HG03139 (cell line): ENCODE measurements at regions not wholly inside any gene's neighbourhood (a gene's known extent, or its start where the extent isn't known, plus 50 kb on each side); places are given as distances from the start of the nearest gene placed in this dataset.

ENCODE experiments used
- ATAC-seq: cut with Tn5 transposase; IDR thresholded peaks from one replicate; pipeline ENCODE4 v1.9.1; 2021; ENCODE audit not compliant: unreplicated experiment

- ATAC-seq = no peak
Observed at GRCh38 chr9:26191711-26192110, 513.5 kb upstream of the TUSC1 start.

DNA sequence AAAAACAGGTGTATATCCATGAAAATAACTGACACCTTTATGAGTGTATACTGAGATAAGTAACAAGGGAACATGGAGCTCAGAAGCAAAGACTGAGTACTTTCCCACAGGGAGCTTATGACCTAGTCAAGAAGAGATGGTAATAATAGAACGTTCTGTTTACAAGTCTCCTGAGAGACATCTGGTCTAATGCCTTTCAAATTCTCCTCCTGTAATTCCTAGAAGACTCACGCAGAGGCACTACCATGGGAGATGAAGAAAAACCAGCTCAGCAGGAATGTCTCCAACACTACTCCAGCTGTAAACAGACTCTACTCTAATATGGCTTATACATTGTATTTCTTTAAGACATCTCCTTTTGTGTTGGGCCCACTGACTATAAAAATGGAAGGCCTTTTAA is 503.6 kb upstream of the TUSC1 start:
- ATAC-seq = no peak

GRCh38 chr9:26176628-26177027 is 498.4 kb upstream of the TUSC1 start:
- no peak for ATAC-seq

- no peak for ATAC-seq
Observed at GRCh38 chr9:26175264-26175663, 497.0 kb upstream of the TUSC1 start.

GRCh38 chr9:26172301-26172700 is 494.1 kb upstream of the TUSC1 start:
- no peak for ATAC-seq

- ATAC-seq = no peak
Observed at GRCh38 chr9:26171691-26172090, 493.4 kb upstream of the TUSC1 start.

- ATAC-seq = no peak
Observed at GRCh38 chr9:26170190-26170589, 491.9 kb upstream of the TUSC1 start.

GRCh38 chr9:26169708-26170107 is 491.5 kb upstream of the TUSC1 start:
- ATAC-seq = no peak

DNA sequence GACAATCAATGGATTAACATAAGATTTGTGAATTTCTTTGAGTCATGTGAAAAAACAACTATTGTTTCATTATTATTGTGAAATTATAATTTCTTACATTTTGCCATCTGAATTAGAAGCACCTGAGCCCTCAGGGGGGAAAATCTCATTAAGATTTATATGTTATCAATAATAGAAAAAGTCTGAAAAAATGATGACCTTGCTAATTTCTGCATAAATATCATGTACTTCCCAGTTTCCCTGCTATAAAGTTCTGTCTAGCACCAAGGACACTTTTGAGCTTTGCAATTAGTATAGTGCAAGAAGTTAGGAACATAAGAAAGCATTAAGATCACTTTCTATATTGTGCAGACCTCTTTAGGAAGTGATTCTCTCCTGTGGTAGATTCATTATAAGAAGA is 488.3 kb upstream of the TUSC1 start:
- no peak for ATAC-seq

- no peak for ATAC-seq
Observed at GRCh38 chr9:26165426-26165825, 487.2 kb upstream of the TUSC1 start.

DNA sequence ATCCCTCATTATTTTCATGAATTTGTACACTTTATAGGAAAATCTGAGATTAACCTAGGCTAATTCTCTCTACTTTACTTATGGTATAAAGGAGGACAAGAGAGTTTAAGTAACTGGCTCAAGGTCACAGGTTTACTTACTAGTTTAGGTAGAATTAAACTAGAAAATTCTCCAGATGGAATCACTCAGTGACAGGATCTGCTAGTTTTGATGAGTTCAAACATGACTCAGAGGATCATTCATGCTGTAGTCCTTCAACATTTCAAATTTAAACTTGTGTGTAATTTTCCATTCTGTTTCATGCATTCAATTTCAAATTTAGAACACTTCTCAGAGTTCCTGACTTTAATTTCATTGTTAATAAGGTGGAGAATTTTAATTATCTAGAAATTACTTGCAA is 485.7 kb upstream of the TUSC1 start:
- ATAC-seq = no peak

DNA sequence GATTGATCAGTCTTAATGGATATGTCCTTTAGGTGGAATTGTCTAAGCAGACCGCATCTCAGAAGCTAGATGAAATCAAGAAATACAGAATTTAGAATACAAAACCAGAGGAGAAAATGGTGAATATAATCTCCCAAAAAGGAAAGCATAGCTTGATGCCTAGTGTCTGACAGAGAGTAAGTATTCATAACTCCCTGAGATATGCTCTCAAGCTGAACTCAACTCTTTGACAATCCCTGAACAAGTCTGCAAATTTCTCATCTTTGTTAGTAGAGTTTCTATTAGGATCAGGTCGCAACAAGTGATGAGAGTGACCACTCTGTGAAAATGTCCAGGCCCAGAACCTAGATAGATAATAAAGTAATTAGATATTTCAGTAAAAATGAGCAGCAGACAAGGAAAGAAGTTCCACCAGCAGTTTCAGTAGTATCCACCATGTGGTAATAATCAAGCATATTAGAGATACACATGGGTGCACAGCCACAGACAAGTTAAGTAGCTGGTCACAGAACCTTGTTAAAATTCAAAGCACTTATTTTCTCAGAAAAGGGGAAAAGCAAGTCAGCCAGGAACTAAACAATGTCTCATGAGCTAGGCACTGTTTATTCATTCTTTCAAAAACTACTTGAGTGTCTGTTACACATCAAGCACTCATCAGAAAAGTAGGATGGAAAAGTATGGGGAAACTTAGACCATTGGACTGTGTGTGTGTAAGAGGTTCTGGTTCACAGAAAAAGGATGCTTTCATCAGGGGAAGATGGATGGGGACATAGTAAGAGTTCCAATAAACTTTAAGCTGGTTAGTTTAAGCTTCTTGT is 481.5 kb upstream of the TUSC1 start:
- no peak for ATAC-seq

DNA sequence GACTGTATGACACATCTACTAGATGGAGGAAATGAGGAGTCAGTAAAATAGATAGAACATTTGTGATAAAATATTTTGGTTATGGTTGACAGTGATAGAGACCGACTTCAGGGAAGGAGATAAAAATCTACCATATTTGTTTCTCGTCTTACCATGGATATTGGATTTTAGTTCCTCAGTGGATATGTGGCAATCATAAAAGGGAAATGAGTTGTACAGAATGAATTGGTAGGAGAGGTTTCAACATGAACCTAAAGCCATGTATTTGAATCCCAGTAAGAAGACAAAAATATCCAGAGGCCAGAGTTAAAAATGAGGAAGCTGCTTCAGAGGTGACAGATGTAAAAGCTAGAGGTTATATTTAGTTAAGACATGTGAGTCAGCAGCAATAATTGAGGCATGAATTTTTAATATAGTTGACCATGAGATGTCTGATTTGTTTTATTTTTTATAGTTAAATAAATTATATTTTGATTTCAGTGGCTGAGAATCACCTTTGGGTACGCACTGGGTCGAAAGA is 480.4 kb upstream of the TUSC1 start:
- ATAC-seq = no peak

- ATAC-seq = no peak
Observed at GRCh38 chr9:26157411-26157810, 479.2 kb upstream of the TUSC1 start.

GRCh38 chr9:26152350-26152749 is 474.1 kb upstream of the TUSC1 start:
- no peak for ATAC-seq

DNA sequence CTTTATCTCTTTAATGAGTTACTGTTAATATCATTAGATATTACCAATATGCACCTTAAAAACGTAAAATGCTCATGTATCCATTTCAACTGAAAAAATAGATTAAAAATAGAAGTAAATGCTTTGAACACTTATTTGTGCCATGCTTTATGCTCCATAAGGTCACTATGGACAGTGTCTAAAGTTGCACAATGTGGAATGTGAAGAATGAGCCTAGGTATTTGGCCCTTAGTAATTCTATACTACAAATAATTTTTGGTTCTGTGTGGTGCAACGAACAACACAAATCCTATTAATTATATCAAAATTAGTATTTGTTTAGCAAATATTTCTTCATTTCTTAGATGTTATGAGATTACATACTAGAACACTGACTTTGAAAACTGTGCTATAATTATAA is 469.9 kb upstream of the TUSC1 start:
- ATAC-seq = no peak

DNA sequence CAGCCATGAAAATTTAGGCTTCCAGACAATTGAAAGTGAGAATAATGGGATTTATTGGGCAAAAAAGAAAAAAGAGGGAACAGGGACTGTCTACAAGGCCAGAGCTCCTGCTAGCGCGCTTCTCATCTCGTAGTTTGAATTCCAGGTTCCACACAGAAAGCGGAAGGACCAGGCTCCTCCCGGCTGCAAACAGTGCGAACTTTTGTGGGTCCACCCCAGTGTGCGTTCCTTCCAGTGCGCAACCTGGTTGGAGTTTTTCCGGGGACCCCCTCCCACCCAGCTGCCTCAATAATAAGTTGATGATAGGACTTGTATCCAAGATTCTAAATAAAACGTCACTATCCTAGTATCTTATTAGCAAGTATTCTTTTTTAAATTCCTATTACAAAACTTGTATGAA is 467.7 kb upstream of the TUSC1 start:
- ATAC-seq = no peak

GRCh38 chr9:26142631-26143030 is 464.4 kb upstream of the TUSC1 start:
- no peak for ATAC-seq

GRCh38 chr9:26142201-26142600 is 464.0 kb upstream of the TUSC1 start:
- ATAC-seq = no peak

DNA sequence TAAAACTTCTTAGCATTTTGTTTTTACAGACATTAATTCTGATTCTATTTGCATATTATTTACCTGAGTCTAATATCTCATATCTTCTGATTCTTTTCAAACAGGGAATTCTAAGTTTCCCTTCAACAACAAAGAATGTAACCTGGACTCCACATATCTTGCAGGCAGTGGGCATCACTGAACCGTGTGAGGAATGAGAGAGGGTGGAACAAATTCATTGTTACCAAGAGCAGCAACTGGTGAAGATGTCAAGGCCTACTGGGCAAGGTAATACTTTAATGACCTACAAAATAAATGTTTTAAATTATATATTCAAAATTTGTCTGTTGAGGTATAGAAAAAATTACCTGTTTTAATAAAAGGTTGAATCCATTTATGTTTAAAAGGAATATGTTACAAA is 455.3 kb upstream of the TUSC1 start:
- ATAC-seq = no peak

DNA sequence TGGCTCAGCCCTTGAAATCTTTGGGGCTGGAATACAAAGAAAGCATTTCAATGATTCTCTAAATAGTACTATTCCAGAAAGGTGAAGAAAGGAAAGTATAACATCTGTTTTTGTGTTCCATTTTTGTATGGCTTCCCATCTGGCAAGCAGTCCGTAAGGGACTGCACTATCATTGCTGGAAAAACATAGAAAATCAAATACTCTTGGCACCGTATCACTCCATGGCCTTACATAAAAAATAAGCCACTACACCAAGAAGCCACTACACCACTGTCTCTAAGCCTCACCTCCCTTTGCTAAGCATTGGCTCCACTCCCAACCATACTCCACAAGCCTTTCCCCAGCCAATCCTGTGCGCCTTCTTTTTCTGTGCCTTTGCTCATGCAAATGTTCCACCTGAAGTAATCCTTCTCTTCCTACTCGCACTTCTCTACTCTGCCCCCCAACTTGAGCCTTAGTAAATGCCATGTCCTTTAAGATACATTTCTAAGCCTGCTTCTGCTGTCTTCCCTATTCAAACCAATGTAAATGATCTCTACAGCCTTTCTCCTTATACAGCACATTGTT is 454.6 kb upstream of the TUSC1 start:
- ATAC-seq = no peak

- ATAC-seq = no peak
Observed at GRCh38 chr9:26131886-26132285, 453.6 kb upstream of the TUSC1 start.

GRCh38 chr9:26129217-26129616 is 451.0 kb upstream of the TUSC1 start:
- ATAC-seq = no peak
